GM21390 (cell line): ENCODE measurements at regions not wholly inside any gene's neighbourhood (a gene's known extent, or its start where the extent isn't known, plus 50 kb on each side); places are given as distances from the start of the nearest gene placed in this dataset.

Experiments
- ATAC-seq: cut with Tn5 transposase; IDR thresholded peaks from one replicate; pipeline ENCODE4 v1.9.1; 2021; ENCODE audit not compliant: unreplicated experiment

DNA sequence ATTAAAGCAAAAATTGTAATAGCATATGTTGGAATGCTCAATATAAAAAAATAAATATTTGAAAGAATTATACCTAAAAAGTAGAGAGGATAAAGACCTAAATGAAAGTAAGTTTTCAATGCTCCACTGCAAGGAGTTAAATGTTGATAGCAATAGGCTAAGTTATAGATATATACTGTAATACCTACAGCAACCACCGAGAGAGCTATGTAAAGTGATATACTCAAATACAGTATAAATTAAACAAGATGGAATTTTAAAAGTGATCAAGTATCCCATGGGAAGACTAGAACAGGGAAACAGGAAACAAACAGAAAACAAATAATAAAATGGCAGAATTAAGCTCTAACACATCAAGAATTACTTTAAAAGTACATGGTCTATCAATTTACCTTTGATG is 73.9 kb downstream of the CASP3 start:
- ATAC-seq, result no peak

DNA sequence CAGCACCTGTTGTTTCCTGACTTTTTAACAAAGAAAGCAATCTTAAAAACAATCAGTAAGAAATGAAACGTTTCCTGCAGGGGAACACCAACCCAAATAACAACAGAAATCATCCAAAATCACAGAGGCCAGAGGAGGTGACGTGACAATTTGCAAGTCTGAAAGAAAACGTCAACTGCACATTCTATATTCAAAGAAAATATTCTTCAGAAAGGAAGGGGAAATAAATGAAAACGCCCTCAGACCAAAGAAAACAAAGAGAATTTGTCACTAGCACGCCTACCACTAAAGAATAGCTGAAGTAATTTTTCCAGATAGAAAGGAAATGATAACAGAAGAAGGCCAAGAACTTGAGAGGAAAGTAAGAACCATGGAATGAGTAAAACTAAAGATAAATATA is 74.4 kb downstream of the CASP3 start:
- no peak for ATAC-seq

DNA sequence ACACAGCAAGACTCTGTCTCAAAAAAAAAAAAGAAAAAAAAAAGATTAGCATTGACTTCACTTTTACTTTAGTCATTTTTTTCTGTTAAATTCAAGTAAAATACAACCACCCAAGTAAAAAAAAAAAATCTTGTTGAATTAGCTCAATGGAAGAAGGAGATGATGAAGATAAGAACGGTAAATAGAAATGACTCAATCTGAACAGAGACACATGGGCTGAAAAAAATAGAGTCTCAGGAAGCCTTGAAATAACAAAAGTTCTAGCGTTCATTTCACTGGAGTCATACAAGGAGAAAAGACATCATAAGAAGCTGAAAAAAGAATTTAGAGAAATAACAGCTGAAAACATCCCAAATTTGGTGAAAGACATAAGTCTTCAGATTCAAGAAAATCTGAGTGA is 75.5 kb downstream of the CASP3 start:
- no peak for ATAC-seq

DNA sequence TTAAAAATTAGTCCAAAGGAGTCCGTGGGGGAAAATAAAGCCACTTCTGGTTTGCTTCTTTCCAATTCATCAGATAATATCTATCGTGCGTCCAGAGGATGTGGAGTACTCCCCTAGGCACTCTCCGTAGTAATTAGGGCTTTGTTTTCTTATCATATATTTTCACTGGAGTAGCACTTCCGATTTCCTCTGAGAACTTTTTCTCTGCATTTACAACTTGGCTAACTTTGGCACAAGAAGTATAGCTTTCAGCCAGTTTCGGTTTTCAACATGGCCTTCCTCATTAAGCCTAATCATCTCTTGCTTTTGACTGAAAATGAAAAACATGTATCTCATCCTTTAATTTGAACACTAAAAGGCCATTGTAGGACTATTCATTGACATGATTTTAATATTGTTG is 80.5 kb downstream of the CASP3 start:
- ATAC-seq, result no peak

DNA sequence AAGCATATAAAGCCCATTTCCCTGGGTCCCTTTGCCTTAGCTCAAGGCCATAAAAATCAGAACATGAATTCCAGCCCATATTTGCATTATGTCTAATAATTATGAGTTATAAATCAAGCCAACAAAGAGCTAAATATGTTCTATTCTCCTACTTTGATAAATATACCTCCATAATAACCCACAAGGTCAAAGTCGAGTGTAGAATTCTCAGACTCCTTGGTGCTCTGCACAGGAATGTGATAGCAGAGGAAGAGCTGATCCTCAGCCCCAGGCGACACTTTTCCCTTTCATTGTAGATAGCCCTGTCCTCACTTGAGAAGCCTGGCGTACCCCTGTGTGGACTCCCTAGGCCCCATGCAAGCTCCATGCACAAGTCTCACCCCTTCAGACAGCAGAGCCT is 85.6 kb downstream of the CASP3 start:
- ATAC-seq, result no peak

DNA sequence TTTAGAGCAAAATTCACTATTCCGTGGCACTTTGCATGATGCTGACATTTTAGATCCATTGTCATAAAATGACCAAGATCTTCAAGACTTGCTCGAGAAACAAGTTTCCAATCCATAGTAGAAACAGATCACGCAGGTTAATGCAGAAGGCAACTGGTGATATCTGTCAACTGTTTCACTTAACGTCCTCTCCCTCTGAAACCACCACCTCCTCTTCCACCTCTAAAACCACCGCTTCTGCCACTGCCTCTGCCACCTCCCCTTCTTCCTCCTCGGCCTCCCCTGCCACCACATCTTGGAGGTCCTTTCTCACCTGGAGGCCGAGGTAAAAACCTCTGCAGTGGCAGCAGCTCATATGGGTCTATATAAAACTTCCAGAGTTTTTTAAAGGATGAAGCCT is 84.6 kb upstream of the IRF2 start:
- no peak for ATAC-seq

DNA sequence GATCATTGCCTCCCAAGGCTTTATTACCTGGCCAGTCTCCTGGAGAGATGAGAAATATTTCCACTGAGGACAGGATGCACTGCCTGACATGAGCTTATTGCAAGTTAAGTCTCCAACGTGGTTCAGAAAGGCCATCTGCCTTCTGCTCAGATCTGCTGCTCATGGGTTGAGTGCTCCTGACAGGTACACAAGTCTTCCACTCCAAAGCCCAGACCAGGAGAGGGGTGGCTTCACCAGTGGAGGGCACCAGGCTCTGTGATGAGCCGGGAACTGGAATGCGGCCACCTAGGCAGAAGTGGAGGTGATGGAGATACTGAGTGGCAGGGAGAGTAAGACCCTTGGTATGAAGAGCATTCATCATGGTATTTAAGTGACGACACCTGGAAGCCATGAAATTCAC is 79.5 kb upstream of the IRF2 start:
- ATAC-seq, result no peak

DNA sequence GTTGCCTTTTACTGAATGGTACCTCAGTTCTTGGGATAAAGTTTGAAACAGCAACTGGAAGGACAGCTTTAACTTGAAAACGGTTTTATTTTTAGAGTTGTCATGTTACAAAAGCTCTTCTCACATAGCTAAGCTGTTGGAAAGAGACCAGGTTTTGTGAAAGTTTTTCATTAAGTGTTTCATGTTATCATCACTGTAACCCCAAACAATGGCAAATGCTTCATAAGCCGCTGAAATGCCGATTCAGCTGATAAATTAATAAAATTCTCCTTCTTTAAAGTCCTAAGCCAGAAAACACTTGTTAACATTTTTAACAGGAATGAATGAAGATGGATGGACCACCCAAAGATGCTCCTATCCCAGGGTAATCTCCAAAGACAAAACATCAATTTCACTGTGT is 76.1 kb upstream of the IRF2 start:
- ATAC-seq, result no peak

DNA sequence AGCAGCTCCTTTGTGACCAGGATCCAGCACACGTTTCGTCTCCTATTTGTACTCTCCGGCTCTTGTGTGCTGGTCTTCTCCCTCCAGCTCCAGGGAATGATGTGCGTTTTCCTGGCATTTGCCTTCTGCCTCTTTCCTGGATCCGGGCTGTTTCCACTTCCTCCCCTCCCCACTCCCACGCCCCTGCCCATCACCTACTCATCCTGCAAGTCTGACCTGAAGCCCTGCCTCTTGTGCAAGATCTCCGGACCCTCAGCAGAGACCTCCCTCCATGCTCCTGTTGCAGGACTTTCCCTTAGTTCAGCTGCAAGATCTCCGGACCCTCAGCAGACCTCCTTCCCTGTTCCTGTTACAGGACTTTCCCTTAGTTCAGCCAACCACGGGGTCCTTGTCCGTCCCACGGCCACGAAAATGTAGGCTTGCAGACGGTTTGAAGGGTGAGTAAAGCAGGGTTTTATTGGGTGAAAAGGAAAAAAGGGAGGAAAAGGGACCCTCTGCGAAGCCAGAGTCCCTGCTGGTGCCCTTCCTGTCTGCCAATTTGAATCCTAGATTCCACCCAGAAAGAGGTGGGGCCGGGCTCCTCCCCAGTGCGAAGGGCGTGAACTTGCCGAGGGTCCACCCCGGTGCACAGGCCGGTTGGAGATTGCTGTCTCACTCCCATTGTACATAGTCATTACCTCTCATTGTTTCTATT is 74.4 kb upstream of the IRF2 start:
- ATAC-seq, result no peak

DNA sequence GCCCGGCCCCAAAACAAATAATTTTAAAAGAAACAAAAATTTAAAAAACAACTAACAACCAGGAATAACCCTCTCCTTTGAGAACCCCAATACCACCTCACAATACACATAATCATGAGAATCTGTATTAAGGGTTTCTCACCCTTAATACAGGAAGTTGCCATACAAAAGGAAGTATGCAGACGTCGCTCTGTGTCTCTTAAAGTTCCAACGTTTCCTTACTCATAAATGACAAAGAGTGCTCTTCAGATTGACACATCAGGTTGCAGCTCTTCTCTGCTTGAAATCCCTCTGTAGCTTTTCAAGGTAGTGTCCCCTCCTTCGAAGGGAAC is 73.9 kb upstream of the IRF2 start:
- ATAC-seq, result no peak

DNA sequence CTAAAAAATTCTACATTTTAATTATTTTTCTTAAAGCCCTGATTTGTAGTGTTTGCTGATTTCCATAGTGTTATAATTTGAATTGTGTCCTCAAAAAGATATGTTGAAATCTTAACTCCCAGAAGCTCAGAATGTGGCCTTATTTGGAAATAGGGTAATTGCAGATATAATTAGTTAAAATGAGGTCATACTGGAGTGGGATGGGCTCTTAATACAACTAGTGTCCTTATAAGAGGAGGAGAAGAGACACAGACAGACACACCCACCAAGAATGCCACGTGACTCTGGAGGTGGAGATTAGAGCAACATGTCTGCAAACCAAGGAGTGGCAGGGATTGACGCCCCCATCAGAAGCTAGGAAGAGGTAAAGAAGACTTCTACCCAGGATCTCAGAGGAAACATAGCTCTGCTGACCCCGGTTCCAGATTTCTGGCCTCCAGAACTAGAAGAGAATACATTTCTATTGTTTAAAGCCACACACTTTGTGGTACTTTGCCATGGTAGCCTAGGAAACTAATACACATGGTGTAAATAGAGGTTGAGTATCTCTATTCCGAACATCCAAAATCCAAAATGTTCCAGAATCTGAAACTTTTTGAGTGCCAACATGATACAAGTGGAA is 70.5 kb upstream of the IRF2 start:
- no peak for ATAC-seq

DNA sequence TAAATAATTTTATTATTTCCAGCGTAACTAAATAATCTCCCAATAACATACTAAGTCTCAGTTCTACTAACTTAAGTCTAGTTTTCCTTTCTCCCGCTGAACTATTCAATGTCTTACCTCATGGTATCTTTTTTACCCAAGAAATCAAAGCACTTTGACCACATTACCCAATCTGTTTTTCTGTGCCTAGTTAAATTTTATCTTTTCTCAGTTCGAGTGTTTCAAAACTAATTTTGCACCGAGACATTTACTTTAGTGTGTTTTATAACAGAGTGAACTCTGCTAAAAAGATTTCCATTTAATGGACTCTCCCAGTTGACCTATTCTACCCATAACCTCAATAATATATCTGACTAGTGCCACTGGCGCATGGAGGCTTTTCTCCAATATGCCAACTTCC is 67.6 kb upstream of the IRF2 start:
- no peak for ATAC-seq

DNA sequence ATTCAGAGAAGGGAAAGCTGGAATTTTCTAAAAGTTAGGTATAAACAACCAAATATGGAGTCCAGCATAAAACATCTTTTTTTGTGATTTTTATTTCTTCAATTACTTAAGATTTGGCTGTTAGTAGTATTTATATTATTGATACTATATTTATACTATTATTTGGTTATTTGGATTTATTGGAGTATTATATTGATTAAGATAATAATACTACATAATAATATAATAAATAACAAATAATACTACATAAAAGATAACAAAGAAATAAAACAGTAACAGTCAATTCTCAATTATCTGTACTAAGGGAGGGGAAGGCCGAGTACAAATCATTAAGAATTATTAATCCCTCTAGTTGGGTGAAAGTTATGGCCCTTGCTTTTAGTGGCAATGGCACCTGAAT is 66.0 kb upstream of the IRF2 start:
- ATAC-seq, result no peak

DNA sequence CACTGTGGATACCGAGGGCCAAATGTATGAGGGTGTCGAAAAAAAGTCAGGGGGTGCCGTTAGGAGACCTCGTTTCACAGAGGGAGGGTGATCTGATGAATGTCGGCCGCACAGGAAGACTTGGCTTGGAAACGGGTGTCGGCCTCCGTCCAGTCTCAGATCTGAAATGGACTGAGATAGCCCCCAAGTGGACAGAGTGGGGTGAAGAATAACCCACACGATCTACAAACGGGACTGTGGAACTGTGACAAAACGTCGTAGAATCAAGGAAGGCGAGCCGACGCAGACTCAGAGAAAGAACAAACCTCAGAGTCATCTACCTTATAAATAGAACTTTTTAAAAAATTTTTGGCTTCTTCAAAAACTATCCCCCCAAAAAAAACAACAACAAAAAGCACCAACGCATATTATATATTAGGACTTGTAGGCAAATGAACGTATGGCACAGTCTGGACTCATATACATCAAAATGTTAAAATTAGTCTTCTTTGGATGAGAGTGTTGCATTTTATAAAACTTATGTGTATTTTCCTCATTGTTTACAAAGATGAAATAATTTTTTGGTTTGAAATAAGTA is 63.8 kb upstream of the IRF2 start:
- ATAC-seq, result peak; percentile 41

DNA sequence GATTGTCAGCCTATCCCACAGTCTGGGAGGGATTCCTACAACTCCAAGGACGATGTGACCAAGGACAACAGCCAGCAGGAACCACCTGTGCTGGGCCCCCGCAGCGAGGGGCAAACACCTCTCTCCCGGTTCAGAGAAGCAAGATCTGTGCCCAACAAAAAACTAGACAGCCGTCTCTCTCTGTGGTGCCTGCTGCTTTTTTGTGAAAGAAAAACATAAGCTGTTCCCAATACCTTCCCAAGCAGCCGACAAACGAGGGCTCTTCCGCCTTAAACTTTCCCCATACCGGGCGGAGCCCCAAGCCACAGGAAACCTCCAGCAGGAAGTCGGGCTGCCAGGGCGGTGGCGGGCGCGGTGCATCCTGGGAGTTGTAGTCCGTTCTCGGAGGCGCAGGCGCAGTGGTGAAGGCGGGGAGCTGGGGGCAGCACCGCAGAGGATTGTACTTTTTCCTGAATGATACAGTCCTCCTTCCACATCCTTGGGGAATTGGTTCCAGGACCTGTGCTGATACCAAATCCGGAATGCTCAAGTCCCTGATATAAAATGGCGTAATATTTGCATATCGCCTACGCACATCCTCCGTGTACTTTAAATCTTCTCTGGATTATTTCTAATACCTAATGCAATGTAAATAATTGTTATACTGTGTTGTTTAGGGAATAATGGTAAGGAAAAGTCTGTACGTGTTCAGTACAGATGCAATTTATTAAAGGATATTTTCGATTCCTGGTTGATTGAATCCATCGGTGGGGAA is 63.1 kb upstream of the IRF2 start:
- peak; percentile 49 for ATAC-seq

DNA sequence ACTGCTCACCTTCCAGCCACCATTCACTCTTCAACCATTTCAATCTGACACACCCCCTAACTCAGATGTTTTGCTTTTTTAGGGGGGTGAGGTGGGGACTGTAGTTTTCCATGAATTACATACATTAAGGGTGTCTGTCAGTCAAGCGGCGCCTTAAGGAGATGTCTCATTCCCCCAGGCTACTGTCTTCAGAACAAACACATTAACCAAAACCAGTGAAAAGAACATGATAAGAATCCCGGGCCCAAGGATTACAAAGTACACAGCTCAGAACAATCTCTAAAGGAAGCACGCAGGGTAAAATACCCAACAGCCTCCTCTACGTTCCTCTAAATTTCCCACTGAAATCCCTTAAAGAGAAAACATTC is 62.5 kb upstream of the IRF2 start:
- no peak for ATAC-seq

DNA sequence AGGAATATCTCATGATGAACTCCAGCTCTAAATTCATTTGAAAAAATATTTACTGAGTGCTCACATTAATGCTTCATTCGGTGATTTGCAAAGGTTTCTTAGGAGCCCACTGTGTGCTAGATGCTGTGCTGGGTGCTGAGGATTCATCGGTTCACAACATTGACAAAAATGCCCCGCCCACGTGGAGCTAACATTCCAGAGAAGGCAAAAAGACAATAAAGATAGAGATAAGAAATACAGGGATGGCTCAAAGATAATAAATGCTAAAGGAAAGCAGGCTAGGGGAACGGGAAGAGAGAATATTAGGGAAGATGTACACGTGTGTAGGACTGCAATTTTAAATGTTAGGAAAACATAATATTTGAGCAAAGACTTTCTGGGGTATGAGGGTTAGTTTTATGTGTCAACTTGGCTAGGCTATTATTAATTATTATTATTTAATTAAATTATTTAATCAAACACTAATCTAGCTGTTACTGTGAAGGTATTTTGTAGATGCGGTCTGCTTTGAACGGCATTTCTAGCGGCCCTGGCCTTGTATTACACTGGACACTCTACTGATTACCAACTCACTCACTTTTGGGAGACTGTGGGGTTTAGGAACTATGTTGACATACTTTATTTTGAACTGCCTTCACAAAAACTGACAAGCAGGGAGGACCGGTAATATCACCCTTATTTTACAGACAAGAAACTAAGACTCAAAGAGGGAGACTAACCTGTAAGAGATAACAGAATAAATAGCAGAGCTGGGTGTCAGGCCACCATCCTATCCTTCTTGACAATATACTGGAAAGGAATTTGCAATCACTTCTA is 61.9 kb upstream of the IRF2 start:
- ATAC-seq, result no peak

DNA sequence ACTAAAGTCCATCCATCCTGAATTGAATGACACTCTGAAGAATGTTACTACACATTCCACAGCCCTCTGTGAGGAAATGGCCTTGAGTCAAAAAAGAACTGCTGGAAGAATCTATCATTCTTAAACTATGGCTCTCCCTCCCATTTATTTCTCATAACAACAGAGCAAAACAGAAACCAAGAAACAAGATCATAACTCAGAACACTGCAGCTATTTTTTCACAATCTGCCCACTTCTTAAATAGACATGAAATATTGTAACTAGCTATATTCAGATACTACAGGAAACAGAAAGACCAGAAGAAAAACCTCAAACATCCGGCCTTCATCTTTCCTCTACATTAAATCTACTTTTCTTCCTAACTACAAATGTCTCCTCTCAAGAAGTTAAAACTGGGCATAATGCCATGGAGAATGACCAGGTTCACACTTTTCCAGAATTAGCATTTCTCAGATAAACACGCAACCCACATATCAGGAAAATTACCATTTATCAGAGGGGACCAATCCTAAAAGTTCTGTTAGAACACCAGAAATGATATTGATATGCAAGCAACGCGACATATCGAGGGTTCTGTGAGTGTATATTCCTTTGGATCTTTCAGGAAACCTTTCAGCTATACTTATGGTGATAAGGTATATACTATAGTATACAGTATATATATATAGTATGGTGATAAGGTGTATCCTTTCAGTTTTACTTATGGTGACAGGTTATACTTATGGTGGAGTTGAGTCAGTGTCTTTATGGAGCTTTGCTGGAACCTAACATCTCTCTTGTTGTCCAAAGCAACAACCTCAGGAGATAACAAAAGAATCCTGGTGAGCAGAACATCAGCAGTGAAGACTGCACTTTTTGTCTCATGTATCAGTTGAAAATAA is 60.4 kb upstream of the IRF2 start:
- ATAC-seq, result peak; percentile 55

DNA sequence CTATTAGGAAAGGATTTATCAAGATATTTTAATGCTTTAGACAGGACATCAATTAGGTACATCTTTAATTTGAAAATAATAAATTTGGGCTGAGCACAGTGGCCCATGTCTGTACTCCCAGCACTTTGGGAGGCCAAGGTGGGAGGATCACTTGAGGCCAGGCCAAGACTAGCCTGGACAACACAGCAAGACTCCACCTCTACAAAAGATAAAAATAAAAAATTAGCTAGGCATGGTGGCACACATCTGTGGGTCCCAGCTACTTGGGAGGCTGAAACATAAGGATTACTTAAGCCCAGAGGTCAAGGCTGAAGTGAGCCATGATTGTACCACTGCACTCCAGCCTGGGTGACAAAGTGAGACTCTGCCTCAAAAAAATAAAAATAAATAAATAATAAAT is 59.6 kb upstream of the IRF2 start:
- no peak for ATAC-seq

DNA sequence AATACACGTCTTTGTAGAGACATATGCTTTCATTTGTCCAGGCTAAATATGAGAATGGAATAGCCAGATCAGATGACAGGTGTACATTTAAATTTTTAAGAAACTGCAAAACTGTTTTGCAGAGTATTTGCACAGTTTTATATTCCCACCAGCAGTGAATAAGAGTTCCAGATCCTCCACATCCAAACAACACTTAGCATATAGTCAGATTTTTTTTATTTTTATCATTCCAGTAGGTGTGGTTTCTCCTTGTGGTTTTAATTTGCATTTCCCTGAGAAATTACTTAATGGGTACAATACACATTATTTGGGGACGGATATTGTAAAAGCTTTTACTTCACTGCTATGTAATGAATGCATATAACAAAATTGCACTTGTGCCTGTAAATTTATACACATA is 56.7 kb upstream of the IRF2 start:
- ATAC-seq, result no peak

DNA sequence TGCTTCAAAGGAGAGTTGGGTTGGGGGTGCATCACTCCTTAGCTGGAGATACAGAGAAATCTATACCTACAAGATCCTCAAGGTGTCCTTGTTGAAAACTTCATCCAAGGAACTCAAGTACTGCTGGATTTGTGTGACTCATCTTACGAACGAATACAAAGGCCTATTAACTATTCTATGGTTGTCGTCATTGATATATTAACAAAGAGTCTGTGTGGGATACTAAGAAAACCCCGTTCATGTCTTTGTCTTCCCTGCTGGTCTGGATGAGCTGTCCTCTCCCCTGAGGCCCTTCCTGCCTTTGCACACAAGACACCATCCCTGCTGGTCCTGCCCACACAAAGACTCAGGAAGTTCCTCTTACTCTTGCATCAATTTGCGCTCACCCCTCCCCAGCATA is 54.9 kb upstream of the IRF2 start:
- no peak for ATAC-seq
